CD14-positive monocyte (primary cell): ENCODE measurements at regions not wholly inside any gene's neighbourhood (a gene's known extent, or its start where the extent isn't known, plus 50 kb on each side); places are given as distances from the start of the nearest gene placed in this dataset.

Source experiments
- DNase-seq, 3 donors: peaks; one replicate each; pipeline ENCODE4 v3.0.0-alpha.2; 2011 to 2022
- H2AFZ ChIP-seq: 2 replicates; pipeline ENCODE4 v1.6.0; 2012; ENCODE audit warnings: mild to moderate bottlenecking, low read depth, low read length, inconsistent platforms; ENCODE audit not compliant: insufficient read depth, poor library complexity, severe bottlenecking
- H3K27ac ChIP-seq, 2 donors: 1 replicate in 1 of 2; 2 replicates in 1 of 2; pipeline ENCODE4 v1.5.1; 2012 to 2013; ENCODE audit warnings: low read length in 2 of 2, control low read depth in 1 of 2, inconsistent platforms in 1 of 2, low read depth in 1 of 2, mild to moderate bottlenecking in 1 of 2
- H3K27me3 ChIP-seq, 2 donors: one replicate each; pipeline versions ENCODE4 v1.6.0 to v1.6.1; 2011 to 2013; ENCODE audit warnings: low read length in 2 of 2; ENCODE audit not compliant: control insufficient read depth in 2 of 2, insufficient read depth in 2 of 2
- H3K36me3 ChIP-seq, 2 donors: replicated peaks in 1 of 2; 1 replicate in 1 of 2; 2 replicates in 1 of 2; pipeline versions ENCODE4 v1.5.1 to v1.6.1; 2012 to 2013; ENCODE audit warnings: low read length in 2 of 2, control low read depth in 1 of 2, inconsistent platforms in 1 of 2, mild to moderate bottlenecking in 1 of 2; ENCODE audit not compliant: insufficient read depth in 2 of 2, control insufficient read depth in 1 of 2
- H3K4me1 ChIP-seq, 2 donors: 1 replicate in 1 of 2; 2 replicates in 1 of 2; pipeline versions ENCODE4 v1.5.1 to v1.6.1; 2012 to 2013; ENCODE audit warnings: low read length in 2 of 2, control low read depth in 1 of 2, inconsistent platforms in 1 of 2, mild to moderate bottlenecking in 1 of 2, moderate library complexity in 1 of 2; ENCODE audit not compliant: insufficient read depth in 2 of 2, control insufficient read depth in 1 of 2
- H3K4me2 ChIP-seq: replicated peaks from 2 replicates; pipeline ENCODE3; 2012; ENCODE audit warnings: low read length, moderate library complexity, mild to moderate bottlenecking; ENCODE audit not compliant: poor library complexity, severe bottlenecking; ENCODE audit errors: extremely low read depth
- H3K4me3 ChIP-seq, 3 experiments: fragments of 200-600 bp in 1 of 3; sonication (generic) in 1 of 3; replicated peaks in 1 of 3; 1 replicate in 2 of 3; 2 replicates in 1 of 3; pipeline ENCODE4 v1.5.1; 2011 to 2013; ENCODE audit warnings: low read length in 3 of 3, mild to moderate bottlenecking in 3 of 3, control low read depth in 2 of 3, low read depth in 2 of 3, inconsistent platforms in 1 of 3, moderate library complexity in 1 of 3
- H3K79me2 ChIP-seq: 2 replicates; pipeline ENCODE4 v1.6.0; 2012; ENCODE audit warnings: mild to moderate bottlenecking, control low read depth, inconsistent platforms, low read length, moderate library complexity; ENCODE audit not compliant: insufficient read depth
- H3K9ac ChIP-seq: 2 replicates; pipeline ENCODE4 v1.6.0; 2017; ENCODE audit warnings: low read length, mild to moderate bottlenecking; ENCODE audit not compliant: insufficient read depth, poor library complexity, severe bottlenecking
- H3K9me3 ChIP-seq, 2 donors: replicated peaks in 1 of 2; 1 replicate in 1 of 2; 2 replicates in 1 of 2; pipeline versions ENCODE4 v1.5.1 to v1.6.1; 2012 to 2013; ENCODE audit warnings: low read length in 2 of 2, control low read depth in 1 of 2; ENCODE audit not compliant: control insufficient read depth in 1 of 2, insufficient read depth in 1 of 2
- H4K20me1 ChIP-seq: 2 replicates; pipeline ENCODE4 v1.6.0; 2012; ENCODE audit warnings: mild to moderate bottlenecking, low read length, control low read depth, moderate library complexity; ENCODE audit not compliant: insufficient read depth
- H3K27ac Mint-ChIP-seq, 7 donors: one replicate each; pipeline ENCODE4 v1.8.0; 2020; ENCODE audit warnings: mild to moderate bottlenecking in 7 of 7, mixed read lengths in 7 of 7, moderate library complexity in 6 of 7, inconsistent platforms in 2 of 7
- H3K27me3 Mint-ChIP-seq, 3 donors: one replicate each; pipeline ENCODE4 v1.8.0; 2021 to 2022; ENCODE audit warnings: low read depth in 3 of 3, mild to moderate bottlenecking in 3 of 3, mixed read lengths in 3 of 3, moderate library complexity in 3 of 3, inconsistent platforms in 1 of 3
- H3K36me3 Mint-ChIP-seq, 2 donors: one replicate each; pipeline ENCODE4 v1.8.0; 2020; ENCODE audit warnings: mixed read lengths in 2 of 2, inconsistent platforms in 1 of 2, mild to moderate bottlenecking in 1 of 2
- H3K4me1 Mint-ChIP-seq: one replicate; pipeline ENCODE4 v1.8.0; 2020; ENCODE audit warnings: mild to moderate bottlenecking, mixed read lengths
- H3K4me3 Mint-ChIP-seq, 2 donors: one replicate each; pipeline ENCODE4 v1.8.0; 2020; ENCODE audit warnings: mild to moderate bottlenecking in 2 of 2, mixed read lengths in 2 of 2, moderate library complexity in 1 of 2
- H3K9me3 Mint-ChIP-seq, 7 donors: one replicate each; pipeline ENCODE4 v1.8.0; 2020 to 2022; ENCODE audit warnings: mixed read lengths in 7 of 7, mild to moderate bottlenecking in 6 of 7, moderate library complexity in 6 of 7, inconsistent platforms in 2 of 7
- WGBS: methylation state at CpG from one replicate; pipeline ENCODE4 v1.1.5; 2013; ENCODE audit warnings: missing lambda C conversion rate; ENCODE audit not compliant: insufficient coverage; 5-methylcytosine and 5-hydroxymethylcytosine counted together
- intact Hi-C, 2 donors: fragments of 100-400 bp; cut with micrococcal nuclease; formaldehyde crosslinking; loops; one replicate each; pipeline versions ENCODE4 v1.15.0 to v1.15.1; 2023
- TF ChIP-seq, protein P1 (sequence below): fragments of 200-600 bp; IDR thresholded peaks from one replicate; pipeline ENCODE4 v1.8.0; 2022; ENCODE audit warnings: antibody characterized with exemption, mild to moderate bottlenecking

DNA sequence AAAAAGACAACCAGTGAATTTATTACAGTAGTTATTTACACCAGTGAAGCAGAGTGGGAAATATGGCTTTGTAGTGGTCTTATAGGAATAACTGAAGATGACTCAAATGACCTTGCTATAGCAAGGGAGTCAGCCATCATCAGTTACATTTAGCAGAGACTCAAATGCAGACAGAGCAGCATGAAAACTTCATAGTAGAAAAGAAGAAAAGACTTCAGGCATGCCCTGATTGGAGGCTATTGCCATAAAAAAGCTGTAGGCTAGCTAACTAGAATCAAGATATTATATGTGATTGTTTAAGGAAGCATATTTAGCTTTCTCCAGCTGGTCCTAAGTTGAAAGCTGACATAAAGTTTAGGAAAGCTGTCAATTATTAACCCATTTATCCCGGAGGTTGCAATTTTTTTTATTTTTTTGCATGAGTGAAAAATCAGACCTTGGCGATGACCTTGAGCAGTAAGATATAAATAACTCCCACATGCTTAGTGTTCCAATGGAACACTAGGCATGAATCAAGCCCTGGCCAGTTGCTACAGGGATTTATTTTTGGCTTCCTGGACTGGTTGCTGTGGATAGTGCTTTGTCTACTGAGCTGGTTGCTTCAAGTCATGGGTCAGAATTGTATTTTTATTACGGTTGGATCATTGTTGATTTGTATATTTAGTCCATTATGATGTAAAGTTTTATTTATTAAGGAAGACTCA lies 675.6 kb upstream of the VRK2 start:
- H3K27ac Mint-ChIP-seq, result no peak overlapping the region
- TF ChIP-seq, protein P1, sequence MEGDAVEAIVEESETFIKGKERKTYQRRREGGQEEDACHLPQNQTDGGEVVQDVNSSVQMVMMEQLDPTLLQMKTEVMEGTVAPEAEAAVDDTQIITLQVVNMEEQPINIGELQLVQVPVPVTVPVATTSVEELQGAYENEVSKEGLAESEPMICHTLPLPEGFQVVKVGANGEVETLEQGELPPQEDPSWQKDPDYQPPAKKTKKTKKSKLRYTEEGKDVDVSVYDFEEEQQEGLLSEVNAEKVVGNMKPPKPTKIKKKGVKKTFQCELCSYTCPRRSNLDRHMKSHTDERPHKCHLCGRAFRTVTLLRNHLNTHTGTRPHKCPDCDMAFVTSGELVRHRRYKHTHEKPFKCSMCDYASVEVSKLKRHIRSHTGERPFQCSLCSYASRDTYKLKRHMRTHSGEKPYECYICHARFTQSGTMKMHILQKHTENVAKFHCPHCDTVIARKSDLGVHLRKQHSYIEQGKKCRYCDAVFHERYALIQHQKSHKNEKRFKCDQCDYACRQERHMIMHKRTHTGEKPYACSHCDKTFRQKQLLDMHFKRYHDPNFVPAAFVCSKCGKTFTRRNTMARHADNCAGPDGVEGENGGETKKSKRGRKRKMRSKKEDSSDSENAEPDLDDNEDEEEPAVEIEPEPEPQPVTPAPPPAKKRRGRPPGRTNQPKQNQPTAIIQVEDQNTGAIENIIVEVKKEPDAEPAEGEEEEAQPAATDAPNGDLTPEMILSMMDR, result no peak
- intact Hi-C loops, result loop anchor here in 1 of 2 donors (10.0 kb wide), 1 partner anchor 144 kb away; no protein-coding TSS in a partner anchor
- peaks cover 0 to 2% (median 0%) of the 10 kb centered on the region in 7 donors for H3K9me3 Mint-ChIP-seq
- no peaks in the 10 kb centered on the region for H3K9me3 ChIP-seq
- no peaks in the 10 kb centered on the region for H3K27me3 ChIP-seq
- no peak overlapping the region for H3K27ac ChIP-seq
- H3K36me3 Mint-ChIP-seq, result no peaks in the 10 kb centered on the region
- no peaks in the 10 kb centered on the region for H3K27me3 Mint-ChIP-seq
- no peak overlapping the region for H3K9ac ChIP-seq
- no CpG with 5 or more reads among the region's 3 CpGs for WGBS
- H3K36me3 ChIP-seq, result no peaks in the 10 kb centered on the region
- no peaks in the 10 kb centered on the region for H4K20me1 ChIP-seq
- no peaks in the 10 kb centered on the region for H3K79me2 ChIP-seq
- no peak for DNase-seq
- no peak overlapping the region for H3K4me3 Mint-ChIP-seq
- H2AFZ ChIP-seq, result no peak overlapping the region
- H3K4me1 ChIP-seq, result no peaks in the 10 kb centered on the region
- H3K4me3 ChIP-seq, result no peak overlapping the region
- H3K4me1 Mint-ChIP-seq, result no peaks in the 10 kb centered on the region
- no peak overlapping the region for H3K4me2 ChIP-seq

DNA sequence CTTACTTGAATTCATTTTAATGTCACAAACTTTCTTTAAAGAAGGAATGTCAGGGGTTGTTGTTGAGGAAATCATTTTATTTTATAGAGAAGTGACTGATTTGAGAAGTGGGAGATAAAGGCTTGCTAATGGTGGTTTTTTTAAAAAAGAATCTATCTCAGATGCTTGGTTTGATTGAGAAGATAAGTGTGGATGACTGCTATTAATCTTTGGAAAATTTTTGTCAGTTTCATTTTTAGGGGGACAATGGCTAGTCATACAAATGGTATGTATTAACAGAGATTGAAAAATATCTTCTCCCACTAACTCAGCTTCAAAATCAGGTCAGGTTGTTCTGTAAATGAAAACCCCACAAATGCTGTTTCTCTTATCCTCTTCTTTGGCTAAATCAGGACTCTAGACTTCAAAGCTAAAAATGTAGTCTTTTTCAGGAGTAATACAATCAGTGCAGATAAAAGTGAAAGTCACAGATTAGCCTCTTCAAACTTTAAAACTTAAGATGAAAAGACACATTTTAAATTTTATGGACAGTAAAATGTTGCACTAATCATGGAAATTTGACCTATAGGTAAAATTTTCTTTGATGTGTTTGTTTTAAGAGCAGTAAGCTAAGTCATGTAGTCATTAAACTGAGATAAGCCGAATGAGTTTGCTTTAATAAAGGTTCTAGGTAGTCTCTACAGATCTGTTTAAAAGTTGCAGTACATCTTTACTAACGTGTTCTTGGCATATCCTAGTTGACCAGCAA lies 674.2 kb upstream of the VRK2 start:
- intact Hi-C loops, result loop anchor here in 1 of 2 donors (10.0 kb wide), 1 partner anchor 142 kb away; no protein-coding TSS in a partner anchor
- Histone ChIP-seq H4K20me1 (no peaks in the 10 kb centered on the region), H2AFZ (no peak overlapping the region), H3K79me2 (no peaks in the 10 kb centered on the region), H3K4me3 (no peak overlapping the region), H3K9ac (no peak overlapping the region), H3K4me1 (no peaks in the 10 kb centered on the region), H3K27ac (no peak overlapping the region), H3K27me3 (no peaks in the 10 kb centered on the region), H3K36me3 (no peaks in the 10 kb centered on the region), H3K9me3 (no peaks in the 10 kb centered on the region), H3K4me2 (no peak overlapping the region)
- H3K36me3 Mint-ChIP-seq, result no peaks in the 10 kb centered on the region
- H3K4me3 Mint-ChIP-seq, result no peak overlapping the region
- DNase-seq, result no peak
- no peak overlapping the region for H3K27ac Mint-ChIP-seq
- H3K9me3 Mint-ChIP-seq, result peaks cover 0 to 2% (median 0%) of the 10 kb centered on the region in 7 donors
- H3K4me1 Mint-ChIP-seq, result no peaks in the 10 kb centered on the region
- TF ChIP-seq, protein P1, result no peak
- WGBS, result 60% methylated on average over 1 of the region's 2 CpGs
- no peaks in the 10 kb centered on the region for H3K27me3 Mint-ChIP-seq
